ENCODE measurements at regions not wholly inside any gene's neighbourhood (a gene's known extent, or its start where the extent isn't known, plus 50 kb on each side); places are given as distances from the start of the nearest gene placed in this dataset.

- no peak for TF ChIP-seq CTCF (conservative IDR thresholded peaks at IDR 0.05; ENCODE audit: low read depth, low read length)
- TF ChIP-seq ELK1 (IDR thresholded peaks at IDR 0.05; ENCODE audit: borderline replicate concordance, low read depth, low read length): no peak
- no peak for TF ChIP-seq RAD21 (IDR thresholded peaks at IDR 0.05; ENCODE audit: low read length)
- TF ChIP-seq MAZ (IDR thresholded peaks at IDR 0.05; ENCODE audit: borderline replicate concordance, low read depth, low read length): no peak
These were observed 452.6 kb downstream of the GALC start for GRCh38 chr14:87540339-87540738.

Data from IMR-90 (cell line).